AG09319 (cell line): ENCODE measurements at regions not wholly inside any gene's neighbourhood (a gene's known extent, or its start where the extent isn't known, plus 50 kb on each side); places are given as distances from the start of the nearest gene placed in this dataset.

Experiments used
- DNase-seq: peaks from one replicate; pipeline ENCODE4 v3.0.0-alpha.2; 2010; ENCODE audit warnings: low read depth; ENCODE audit errors: extremely low read depth
- TF ChIP-seq, protein P1 (sequence below): IDR thresholded peaks from 2 replicates; pipeline ENCODE4 v1.5.1; 2011; ENCODE audit warnings: low read depth, mild to moderate bottlenecking, inconsistent platforms, low read length, moderate library complexity

- TF ChIP-seq, protein P1, sequence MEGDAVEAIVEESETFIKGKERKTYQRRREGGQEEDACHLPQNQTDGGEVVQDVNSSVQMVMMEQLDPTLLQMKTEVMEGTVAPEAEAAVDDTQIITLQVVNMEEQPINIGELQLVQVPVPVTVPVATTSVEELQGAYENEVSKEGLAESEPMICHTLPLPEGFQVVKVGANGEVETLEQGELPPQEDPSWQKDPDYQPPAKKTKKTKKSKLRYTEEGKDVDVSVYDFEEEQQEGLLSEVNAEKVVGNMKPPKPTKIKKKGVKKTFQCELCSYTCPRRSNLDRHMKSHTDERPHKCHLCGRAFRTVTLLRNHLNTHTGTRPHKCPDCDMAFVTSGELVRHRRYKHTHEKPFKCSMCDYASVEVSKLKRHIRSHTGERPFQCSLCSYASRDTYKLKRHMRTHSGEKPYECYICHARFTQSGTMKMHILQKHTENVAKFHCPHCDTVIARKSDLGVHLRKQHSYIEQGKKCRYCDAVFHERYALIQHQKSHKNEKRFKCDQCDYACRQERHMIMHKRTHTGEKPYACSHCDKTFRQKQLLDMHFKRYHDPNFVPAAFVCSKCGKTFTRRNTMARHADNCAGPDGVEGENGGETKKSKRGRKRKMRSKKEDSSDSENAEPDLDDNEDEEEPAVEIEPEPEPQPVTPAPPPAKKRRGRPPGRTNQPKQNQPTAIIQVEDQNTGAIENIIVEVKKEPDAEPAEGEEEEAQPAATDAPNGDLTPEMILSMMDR: no peak
- DNase-seq: no peak
These were observed 988.6 kb upstream of the TMEM132C start for GRCh38 chr12:127278351-127278750.

DNA sequence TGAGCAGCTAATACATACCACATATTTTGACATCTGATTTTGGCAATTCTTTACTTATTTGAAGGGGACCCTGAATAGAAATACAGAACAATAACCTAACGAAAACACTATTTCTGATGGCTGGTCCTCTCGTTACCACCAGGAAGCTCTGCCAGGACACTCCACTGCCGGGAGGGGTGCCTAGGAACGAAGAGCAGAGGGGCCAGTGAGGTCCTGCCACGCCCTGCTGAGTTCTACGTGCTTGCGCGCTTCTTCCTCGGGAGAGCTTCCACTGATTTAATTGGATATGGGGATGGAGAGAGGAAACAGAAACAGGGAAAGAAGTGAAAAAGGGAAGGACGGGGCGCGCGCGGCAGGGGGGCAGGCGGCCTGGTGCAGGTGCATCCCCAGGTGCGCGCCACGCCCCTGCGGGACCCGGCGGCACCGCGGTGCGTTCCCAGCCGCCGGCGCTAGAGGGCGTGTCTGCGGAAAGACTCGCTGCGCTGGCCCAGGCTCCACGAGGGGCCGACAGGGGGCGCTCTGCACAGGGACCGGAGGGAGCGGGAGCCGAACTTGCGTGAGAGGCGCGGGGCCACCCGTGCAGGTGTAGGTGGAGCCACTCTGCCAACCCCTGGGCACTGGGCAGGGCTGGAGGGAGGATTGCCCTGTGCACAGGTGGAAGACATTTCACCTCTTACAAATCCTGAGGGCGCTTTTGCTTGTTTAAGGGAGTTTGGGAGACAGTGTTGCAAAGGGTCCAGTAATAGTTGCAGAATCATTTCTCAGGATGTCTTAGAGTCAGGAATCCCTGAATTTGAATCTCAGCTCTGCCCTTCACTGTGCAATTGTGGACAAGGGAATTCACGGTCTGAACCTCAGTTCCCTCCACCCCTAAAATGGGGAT lies 986.3 kb upstream of the TMEM132C start:
- DNase-seq: no peak
- TF ChIP-seq, protein P1: peak; percentile 46

GRCh38 chr12:127282786-127283565 lies 984.0 kb upstream of the TMEM132C start:
- no peak for DNase-seq
- TF ChIP-seq, protein P1: no peak

DNA sequence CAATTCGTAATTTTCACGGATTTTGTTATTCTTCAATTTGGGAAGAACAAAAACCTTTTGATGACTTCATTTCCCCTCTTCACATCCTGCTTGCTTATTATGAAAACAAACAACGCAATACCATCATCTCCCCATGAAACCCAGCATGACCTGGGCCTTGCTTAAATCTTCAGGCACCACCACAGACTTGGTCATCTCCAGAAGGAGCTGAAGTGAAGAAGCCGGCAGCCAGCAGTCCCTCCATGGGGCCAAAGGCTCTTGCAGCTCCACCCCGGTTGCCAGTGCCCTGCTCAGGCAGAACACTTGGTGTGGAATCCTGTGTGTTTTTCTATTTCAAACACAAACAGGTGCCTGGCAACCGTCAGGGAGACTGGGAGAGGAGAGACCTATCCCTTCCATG lies 982.9 kb upstream of the TMEM132C start:
- TF ChIP-seq, protein P1: no peak
- no peak for DNase-seq

DNA sequence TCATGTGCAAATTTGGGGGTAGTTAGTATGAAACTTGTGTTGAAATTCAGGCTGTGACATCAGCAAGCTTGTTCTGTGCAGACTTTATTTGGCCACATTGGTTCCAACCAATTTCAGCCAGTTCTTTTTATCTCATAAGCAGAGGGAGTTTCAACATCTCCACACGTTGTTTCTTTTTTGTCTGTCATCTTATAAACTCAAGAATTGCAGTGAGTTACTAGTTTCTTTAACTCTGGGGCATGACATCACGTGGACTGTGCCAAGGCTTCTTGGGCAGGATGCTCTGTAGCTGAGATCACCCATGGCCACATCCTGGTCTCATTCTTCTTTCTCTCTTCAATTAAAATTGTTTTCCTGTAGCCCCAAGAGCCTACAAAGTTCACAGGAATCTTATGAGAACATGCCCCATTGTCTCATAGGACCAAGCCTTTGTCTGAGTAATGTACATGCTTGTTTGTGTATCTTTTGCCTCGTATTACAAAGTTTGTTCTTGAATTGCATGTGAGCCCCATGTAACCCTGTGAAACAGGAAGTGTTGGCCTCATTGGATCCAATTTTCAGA lies 982.0 kb upstream of the TMEM132C start:
- TF ChIP-seq, protein P1: no peak
- peak; percentile 72 for DNase-seq

- DNase-seq: no peak
- TF ChIP-seq, protein P1: no peak
These were observed 980.7 kb upstream of the TMEM132C start for GRCh38 chr12:127286281-127286680.

DNA sequence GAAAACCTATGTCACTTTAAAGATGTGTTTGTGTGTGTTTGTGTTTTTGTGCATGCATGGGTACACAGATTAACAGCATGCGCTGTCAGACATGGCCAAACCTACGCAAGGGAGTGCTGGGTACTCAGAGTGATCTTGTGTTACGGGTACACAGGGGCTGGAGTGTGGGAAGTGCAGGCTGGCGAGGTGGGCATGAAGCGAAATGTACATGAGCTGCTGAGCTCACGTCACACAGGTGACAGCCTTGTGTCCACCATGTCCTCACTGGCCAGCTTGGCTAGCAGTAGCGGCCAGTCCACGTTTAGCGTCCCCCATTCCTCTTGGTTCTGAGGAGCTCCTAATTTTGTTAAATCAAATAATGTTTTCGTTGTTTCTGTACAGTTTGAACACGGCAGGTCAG lies 979.7 kb upstream of the TMEM132C start:
- no peak for DNase-seq
- TF ChIP-seq, protein P1: no peak
